HTR-8/SVneo (cell line): ENCODE measurements at regions not wholly inside any gene's neighbourhood (a gene's known extent, or its start where the extent isn't known, plus 50 kb on each side); places are given as distances from the start of the nearest gene placed in this dataset.

ENCODE experiments used
- DNase-seq: peaks from one replicate; pipeline ENCODE4 v3.0.0; 2011; ENCODE audit warnings: low spot score, mixed read lengths; ENCODE audit not compliant: insufficient read length
- FAIRE-seq: peaks from 2 replicates; lab custom pipeline; 2011; peaks lifted over from hg19 to GRCh38; lab: Jason Lieb, UNC

GRCh38 chr12:125221602-125222001 is 156.4 kb downstream of the AACS start:
- no peak for FAIRE-seq
- DNase-seq = no peak

GRCh38 chr12:125222876-125223275 is 157.6 kb downstream of the AACS start:
- DNase-seq (no peak), FAIRE-seq (no peak)

DNA sequence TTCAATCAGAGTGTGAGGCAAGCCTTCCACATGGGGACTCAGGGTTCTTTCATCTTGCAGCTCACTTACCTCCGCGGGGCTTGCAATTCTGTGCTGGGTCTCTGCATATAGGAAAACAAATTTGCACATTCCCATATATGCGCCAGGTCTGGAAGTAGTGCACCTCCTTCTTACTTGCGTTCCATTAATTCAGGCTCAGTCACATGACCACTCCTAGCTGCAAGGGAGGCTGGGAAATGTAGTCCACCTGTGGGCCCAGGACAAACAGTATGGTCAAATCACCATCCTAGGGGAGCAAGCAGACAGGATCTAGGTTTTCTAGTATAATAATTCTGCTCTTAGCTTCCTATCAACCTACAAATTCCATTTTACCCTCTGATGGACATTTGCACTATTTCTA is 160.4 kb downstream of the AACS start:
- DNase-seq (no peak), FAIRE-seq (no peak)

- FAIRE-seq (no peak), DNase-seq (no peak)
Measured at GRCh38 chr12:125228519-125229260, 163.5 kb downstream of the AACS start.

GRCh38 chr12:125229878-125230530 is 164.8 kb downstream of the AACS start:
- FAIRE-seq = no peak
- DNase-seq = no peak

DNA sequence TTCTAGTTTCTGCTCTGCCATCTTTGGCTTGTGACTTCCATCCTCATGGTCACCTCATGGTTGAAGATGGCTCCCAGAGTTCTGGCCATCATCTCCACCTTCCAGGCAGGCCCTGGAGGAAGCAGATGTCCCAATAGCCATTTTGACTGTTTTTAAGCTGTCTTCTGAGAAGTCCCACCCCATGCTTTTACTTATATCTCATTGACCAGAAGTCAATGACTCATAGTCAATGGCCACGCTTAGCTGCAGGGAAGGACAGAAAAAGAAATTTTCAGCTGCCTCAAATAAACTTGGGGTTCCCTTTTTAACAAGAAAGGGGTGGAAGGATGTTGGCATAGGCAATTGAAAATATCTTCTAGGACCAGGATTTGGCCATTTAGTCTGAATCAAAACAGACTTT is 168.1 kb downstream of the AACS start:
- FAIRE-seq = no peak
- no peak for DNase-seq

- no peak for FAIRE-seq
Measured at GRCh38 chr12:125239563-125239962, 174.3 kb downstream of the AACS start.

GRCh38 chr12:125240717-125241116 is 175.5 kb downstream of the AACS start:
- no peak for DNase-seq
- no peak for FAIRE-seq

More at GRCh38 chr12:125239563-125239962, 174.3 kb downstream of the AACS start:
- DNase-seq = no peak

GRCh38 chr12:125243811-125244210 is 178.6 kb downstream of the AACS start:
- DNase-seq = no peak
- no peak for FAIRE-seq

DNA sequence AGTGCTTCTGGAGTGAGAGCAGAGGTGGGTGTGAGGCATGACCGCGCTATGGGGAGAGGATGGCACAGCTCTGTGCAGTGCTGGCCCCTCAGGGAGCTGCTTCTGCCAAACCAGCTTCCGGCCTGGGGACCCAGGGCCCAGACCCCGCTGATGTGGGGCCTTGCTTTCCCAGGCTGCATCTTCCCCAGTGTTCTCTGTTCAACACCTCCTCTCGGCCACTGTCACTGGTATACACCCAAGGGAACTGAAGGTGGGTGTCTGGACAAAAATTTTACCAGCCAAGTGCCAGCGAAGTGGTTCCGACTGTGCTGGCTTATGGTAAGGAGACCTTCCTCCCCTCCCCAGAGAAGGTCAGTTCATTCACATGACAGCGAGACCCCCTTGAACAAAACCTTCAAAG is 179.1 kb downstream of the AACS start:
- no peak for DNase-seq
- no peak for FAIRE-seq

DNA sequence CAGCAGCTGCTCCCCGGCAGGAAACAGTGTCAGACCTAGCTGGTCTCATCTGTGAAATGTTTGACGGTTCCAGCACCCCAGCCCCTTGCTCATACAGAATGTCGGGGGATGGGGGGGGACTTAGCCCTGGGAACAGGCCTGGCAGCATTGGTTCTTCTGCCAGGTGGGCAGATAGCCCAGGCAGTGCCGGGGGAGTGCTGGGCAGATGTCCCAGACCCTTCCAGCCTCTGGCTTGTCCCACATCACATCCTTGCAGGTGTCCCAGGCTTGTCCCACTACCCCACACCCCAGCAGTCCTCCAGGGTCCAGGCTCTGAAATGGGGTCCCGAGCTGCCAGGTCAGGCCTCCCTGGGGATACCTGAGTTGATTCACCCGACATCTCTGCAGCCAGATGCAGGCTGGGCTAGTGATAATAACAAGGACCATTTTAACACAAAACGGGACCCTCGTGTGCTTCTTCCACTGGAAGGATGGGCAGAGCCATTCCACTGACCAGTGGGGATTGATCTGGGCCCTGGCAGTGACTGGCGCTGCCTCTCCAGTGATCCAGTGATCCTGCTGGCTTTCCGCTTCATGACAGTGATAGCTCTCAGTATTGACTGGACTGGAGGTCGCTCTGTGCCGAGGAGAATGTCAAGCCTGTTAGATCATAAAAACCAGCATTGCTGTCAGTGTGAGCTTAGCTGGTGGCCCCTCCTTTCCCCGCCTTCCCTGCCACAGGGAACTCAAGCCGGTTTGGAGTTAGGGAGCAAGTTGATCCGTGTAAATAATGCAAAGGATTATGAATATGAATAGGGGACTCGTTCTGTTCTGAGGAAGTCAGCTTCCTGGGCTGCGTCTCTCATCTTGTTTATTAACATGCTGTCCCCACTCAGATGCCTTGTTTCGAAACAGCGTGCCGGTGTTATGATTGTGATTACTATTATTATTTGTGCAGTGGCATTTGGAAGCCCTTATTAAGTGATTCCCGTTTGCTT is 180.6 kb downstream of the AACS start:
- DNase-seq = no peak

GRCh38 chr12:125247477-125247876 is 182.2 kb downstream of the AACS start:
- no peak for FAIRE-seq
- DNase-seq = no peak

More for the DNA sequence above, 180.6 kb downstream of the AACS start:
- no peak for FAIRE-seq

DNA sequence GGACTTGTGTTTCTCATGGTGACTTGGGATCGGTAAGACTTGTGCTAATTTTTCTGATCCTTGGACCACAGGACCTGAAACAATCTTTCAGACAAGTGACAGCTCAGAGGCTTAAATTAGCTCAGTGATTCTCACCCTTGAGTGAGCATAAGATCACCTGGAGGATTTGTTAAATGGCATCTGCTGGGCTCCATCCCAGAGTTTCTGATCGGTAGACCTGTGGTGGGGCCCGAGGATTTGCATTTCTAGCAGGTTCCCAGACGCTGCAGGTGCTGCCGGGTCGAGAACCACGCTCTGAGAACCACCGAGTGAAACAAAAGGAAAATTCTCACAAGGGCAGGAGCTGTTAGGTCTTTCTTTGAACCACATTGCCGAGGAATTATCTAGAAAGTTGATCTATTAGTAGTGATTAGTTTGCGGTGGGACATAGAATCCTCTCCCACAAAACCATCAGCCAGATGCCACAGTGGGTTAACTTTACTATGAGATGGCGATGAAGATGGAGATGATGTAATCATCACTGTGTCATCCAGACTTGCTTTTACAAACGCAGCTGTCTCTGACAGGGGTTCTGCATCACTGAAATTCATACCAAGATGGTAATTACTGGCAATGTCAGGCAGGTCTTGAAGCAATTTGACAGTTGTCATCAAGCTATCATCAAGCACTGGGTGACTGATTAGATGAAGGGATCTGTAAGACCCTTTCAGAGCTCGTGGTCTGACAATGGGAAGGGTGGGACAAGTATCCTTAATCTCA is 184.0 kb downstream of the AACS start:
- no peak for FAIRE-seq
- DNase-seq = no peak

- DNase-seq (no peak), FAIRE-seq (no peak)
Measured at GRCh38 chr12:125249932-125250331, 184.7 kb downstream of the AACS start.

DNA sequence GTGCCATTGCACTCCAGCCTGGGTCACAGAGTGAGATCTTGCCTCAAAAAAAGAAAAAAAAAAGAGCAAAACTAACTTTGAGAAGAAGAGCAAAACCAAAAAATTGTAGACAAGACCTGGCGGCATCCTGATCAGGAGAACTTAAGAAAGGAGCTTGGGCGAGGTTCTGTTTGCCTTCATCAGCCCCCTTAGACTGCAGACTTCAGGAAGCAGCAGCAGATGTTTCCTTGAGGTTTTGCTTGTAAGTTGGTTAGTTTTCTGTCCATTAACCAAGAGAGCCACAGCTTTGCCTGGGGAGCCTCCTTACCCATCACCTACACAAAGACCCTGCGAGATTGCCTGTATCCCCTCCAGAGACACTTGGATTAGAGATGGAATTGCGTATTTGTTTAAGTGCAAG is 189.0 kb downstream of the AACS start:
- DNase-seq = no peak
- FAIRE-seq = no peak

- DNase-seq (no peak), FAIRE-seq (no peak)
Measured at GRCh38 chr12:125254856-125255255, 189.6 kb downstream of the AACS start.

- DNase-seq (no peak), FAIRE-seq (no peak)
Measured at GRCh38 chr12:125255935-125256633, 190.8 kb downstream of the AACS start.

DNA sequence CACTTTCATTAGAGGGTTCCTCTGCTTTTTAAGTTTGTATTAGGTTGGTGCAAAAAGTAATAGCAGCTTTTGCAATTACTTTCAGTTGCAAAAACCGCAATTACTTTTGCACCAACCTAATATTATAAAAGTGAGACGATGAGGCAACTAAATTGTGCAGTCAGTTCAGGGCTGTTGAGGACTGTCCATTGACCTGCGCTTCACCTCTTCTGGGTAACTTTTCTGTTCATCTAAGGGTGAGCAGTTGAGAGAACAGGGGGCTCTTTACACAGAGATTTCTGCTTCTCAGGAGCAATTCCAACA is 191.3 kb downstream of the AACS start:
- FAIRE-seq = no peak
- DNase-seq = no peak

DNA sequence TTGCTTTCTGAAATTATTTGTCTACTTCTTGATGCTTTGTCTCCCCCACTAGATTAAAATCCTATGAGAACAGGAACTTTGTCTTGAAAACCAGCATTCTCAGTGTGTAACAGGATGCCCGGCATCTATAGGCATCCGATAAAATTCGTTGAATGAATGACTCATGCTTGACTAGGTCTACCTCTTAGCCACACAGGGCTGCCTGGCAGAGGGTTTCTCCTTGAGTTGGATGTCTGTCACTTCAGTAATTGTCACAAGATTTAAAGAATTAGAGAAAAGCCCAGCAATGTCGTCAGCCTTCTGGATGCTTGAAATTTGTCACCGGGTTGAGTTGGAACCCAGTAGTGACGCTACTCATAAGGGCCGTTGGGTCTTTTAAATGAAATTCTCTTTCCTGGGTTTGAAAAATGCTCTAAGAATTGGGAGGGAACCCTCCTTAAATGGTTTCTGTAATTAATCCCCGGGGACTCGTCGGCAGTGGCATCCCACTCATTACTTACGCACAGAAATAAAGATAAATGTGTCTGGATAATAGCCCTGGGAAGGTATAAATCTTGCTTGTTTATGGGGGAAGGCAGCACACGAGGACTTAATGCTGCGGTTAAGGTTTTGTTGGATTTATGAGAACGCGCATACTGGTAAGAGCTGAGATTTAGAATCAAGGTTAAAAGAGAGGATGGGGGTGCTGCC is 194.1 kb downstream of the AACS start:
- FAIRE-seq (no peak), DNase-seq (no peak)
